ENCODE measurements at regions not wholly inside any gene's neighbourhood (a gene's known extent, or its start where the extent isn't known, plus 50 kb on each side); places are given as distances from the start of the nearest gene placed in this dataset.

DNA sequence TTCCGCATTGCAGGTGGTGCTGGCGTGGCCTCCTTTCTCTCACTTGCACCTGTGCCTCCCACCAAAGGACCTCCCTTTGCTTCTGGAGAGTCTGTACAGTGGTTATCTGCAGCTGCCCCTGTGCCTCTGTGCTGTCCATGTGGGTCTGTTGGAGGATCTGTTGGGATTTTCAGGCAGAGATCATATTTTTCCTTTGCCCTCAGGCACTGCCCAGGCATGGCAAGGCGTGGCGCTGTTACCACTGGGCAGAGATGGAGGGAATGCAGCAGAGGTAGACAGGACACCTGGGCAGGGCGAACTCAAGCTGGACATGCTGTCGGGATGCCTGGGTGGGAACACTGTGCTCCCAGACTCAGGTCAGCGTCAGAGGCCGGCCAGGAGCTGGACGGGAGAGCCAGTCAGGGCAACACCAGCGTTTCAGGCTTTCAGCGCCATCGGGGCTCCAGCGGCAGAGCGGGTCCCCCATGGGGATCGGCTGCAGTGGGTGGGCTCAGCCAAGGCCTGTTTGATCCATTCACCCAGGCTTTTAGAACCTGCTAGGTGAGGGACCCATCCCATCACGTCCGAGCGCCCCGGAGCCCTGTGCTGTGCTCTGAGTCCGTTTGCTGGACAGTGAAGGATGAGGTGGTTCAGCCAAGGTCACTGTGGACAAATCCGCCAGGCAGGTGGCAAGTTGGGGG is 718.9 kb downstream of the BRD1 start:
- DNase-seq, result peak; percentile 50

DNA sequence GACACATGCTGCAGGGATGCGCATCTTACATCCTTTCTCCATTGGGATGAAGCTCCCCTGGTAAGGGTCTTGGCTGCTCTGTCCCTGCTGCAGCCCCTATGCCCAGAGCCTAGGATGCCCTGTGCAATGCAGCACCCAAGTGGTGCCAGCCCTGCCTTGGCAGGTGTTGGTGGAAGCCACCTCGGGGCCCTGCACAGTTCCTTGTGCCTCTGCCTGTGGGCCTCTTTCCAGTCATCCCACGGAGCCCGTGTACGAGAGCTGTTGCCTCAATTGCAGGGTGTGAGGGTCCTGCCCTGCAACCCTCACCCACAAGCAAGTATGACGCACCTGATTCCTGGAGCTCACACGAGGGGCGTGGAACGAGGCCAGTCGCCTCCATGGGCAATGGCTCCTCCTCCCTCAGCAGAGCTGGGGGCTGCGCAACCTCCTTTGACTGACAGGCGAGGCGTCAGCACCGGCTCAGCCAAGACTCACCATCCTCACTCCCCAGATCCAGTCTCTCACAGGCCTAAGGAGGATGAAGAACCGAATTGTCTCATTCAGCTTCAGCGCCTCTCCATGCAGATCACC is 719.6 kb downstream of the BRD1 start:
- DNase-seq, result peak; percentile 54

DNA sequence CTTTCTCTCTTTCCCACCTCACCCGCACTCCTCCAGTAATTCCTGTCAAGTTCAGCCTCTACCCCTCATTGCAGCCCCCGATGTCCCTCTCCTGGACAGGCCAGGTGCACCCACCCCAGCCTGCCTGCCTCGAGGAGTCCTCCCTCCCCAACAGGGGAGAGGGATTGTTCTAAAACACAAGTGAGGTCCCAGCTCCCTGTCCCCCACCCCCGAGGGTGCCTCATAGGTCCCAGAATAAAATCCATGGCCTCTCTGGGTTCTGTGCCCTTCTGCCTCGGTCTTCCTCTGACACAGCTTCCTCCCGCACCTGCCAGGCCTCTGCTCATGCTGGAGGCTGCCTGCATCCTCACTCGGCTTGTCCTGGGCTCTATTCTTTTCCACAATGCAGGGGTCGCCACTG is 720.1 kb downstream of the BRD1 start:
- DNase-seq, result peak; percentile 49

DNA sequence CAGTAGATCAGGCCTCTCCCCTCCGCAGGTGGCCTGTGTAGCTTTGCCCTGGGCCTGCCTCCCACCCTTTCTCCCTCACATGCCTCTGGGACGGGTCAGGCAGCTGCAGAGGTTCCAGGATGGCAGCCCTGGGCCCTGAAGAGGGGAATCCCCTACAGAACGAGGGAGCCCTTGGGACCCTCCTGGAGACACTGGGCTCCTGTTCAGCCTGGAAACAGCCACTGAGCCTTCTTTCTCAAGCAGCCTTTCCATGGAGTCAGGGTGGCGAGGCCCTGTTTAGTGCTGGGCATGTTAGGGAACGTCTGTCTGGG is 720.9 kb downstream of the BRD1 start:
- DNase-seq, result peak; percentile 42

DNA sequence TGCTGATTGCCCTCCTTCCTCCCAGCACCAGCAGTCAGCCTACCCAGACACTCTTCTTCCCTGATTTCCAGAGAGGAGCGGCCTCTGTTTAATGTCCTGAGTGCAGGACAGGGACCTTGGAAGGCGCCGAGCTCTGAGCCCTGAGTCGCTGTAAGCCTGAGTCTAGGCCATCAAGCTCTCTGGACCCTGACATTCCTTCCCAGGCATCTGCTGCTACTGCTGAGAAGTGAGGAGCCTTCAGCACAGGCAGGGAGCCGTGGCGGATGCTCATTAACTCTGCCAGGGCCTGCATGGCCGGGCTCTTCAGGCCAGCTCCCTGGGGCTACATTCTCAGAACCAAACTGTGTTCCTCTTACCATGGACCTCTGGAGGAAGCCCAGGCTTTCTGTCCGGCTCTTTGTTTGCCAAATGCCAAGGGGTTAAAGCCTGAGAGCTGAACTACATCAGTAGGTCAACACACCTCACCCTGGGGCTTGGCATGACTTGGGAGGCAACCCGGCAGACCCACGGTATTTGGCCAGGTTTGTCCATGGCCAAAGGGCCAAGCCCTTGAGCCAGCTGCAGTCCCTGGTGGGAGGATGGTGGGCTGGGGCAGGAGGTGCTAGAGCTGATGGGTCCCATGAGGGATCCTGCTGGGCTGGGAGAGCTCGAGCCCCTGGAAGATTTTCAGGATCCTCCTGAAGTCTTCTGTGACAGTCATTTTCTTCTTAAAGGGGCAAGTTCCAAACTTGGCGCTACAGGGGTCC is 721.4 kb downstream of the BRD1 start:
- peak; percentile 53 for DNase-seq

DNA sequence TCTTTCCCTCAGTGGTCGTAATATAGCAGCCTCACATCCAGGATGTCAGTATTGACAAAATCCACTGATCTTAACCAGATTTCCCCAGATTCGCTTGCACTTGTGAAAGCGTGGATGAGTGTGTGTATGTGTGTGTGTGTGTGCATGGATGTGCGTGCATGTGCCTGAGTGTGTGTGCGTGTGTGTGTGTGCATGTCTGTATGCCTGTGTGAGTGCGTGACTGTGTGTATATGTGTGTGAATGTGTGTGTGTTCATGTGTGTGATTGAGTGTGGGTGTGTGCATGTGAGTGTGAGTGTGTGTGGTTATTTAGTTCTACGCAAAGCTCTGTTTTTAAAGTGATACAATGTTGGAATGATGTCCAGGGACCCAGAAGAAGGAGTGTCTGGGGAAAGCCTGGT is 723.2 kb downstream of the BRD1 start:
- DNase-seq, result no peak

DNA sequence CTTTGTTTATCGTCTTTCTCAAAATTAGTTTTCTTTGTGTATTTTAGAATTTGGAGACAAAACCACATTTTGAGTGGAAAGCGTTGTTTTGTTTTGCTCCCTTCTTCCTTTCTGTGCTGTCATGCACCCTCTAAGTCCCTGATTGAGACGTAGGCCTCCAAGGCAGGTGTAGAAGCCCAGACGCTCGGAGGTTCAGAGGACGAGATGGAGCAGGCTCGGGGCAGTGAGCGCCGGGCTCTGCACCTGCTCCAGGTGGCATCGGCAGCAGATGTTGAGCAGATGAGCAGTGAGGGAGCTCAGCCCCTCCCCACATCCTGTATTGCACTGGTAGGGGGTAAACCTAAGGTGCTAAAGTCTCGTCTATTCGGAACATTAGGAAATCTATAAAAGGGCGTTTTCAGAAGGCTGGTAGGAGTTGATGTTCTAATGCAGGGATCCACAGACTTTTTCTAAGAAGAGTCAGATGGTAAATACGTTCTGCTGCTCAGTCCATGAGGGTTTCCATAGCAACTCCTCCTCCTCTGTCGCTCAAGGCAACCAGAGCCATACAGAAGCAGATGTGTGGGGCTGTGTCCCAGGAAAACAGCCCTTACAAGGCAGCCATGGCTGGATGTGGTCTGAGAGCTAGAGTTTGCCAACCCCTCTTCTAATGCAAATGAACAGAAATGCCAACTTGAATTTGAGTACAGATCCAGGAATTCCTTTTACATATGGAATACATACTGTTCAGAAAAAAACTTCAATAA is 724.2 kb downstream of the BRD1 start:
- DNase-seq, result no peak

DNA sequence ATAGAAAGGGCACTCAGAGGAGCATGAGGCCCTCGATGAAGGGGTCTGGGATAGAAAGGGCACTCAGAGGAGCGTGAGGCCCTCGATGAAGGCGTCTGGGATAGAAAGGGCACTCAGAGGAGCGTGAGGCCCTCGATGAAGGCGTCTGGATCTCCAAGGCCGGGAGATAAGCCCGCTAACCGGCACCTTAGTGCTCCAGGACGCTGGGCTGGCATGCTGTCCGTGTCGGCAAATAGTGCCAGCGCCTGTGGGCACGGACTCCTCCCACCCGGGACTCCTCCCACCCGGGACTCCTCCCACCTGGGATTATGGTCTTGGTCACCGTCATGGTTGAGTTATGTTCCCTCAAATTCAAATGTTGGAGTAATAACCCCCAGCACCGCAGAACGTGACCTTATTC is 725.3 kb downstream of the BRD1 start:
- DNase-seq, result no peak

DNA sequence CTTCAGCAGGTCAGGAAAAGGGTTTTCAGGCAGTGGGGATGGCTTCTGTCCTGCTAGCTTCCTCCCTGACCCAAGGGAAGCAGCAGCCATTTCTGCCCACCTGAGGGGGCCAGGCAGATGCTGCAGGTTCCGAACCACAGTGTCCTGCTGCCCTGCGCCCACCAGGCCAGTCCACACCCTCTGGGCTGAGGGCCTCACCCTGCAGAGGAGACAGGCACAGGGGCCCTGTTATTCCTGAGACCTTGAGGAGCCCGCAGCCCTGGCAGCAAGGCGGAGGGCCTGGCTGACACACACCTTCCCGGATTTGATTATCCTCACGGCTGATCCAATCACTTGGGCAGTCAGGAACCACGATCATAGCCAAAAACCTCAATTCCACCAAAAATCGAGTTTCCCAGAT is 725.8 kb downstream of the BRD1 start:
- DNase-seq, result no peak

DNA sequence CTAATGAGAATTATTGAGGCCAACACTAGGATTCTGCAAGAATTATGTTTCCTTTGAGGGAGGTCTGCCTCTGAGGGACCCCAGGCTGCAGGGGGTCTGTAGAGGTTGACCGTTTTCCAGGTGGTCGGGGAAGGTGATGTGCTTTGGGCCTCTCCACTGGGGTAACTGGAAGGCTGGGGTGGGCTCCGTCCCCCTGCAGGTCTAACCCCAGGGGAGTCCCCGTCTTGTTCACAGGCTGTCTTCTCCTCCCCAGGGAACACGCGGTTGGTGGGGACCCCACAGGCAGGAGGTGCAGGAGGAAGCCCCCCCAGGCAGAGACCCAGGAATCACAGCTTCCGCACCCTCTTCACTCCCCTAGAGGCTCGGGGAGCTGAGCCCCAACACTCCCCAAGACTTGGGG is 726.4 kb downstream of the BRD1 start:
- no peak for DNase-seq

DNA sequence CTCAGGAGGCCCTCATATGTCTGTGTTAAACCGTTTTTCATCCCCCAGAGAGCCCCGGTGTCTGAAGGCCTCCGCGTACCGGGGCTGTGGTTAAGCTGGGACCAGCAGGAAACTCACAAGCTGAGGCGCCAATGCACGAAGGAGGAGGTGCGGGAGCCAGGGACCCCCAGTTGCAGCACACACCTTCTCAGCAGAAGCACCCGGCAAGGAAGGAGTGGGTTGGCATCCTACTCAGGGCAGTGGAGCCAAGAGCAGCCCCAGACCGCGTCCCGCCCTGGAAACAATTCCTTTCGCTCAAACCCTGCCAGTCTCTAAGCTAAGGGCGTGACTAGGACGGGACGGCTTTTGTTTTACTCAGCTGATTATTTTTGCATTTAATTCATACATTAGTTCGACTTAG is 726.9 kb downstream of the BRD1 start:
- no peak for DNase-seq

DNA sequence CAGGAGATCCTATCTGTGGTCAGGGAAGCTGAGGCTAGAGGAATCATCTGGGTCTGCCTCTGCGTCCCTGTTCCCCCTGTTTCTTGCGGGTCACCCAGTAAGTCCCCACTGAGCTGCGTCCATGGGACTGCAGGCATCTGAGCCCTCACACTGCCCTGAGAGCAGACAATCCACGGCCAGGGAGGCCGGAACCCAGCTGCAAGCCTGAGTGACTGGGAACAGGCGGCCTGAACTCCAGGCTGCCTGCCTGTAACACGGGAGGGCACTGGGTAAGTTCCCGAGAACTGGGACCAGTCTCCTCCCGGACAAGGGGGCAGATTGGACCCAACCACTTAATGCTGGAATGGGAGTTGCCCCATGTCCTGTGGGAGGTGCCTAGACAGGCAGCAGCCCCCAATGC is 727.4 kb downstream of the BRD1 start:
- no peak for DNase-seq

DNA sequence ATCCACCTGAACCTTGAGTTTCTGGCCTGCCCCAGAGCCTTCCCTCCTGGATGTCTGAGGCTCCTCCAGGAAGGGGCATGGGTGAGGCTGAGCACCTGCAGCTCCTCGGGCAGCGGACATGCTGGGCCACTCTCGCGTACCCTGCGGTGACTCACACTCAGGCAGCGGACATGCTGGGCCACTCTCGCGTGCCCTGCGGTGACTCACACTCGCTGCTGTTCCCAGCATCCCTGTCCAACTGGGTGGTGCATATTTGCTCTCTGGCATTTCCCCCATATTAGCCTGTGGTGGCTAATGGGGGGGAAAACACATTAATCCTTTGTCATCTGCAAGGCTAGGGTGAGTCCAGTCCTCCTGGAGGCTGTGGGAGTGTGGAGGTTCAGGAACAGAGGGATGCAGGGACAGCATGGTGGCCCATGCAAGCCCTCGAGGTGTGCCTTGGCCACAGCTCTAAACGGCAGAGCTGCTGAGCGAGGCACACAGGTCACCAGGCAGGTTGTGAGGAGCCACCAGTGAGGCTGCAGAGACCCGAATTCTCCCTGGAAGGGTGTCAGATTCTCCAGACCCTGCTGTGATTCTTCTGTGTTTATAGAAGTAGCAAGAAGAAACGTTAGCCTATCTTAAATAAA is 728.1 kb downstream of the BRD1 start:
- no peak for DNase-seq

DNA sequence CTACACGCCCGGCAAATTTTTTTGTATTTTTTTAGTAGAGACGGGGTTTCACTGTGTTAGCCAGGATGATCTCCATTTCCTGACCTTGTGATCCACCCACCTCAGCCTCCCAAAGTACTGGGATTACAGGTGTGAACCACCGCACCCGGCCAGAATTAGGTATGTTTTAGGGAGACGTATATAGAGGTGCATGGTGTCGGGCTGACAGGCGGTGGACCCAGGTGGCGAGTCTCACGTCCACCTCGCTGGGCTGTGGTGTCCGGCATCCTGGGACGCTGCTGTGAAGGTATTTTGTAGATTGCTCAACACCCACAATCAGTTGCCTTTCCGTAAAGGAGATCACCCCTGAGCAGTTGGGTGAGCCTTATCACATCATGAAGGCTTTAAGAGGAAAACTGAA is 728.6 kb downstream of the BRD1 start:
- DNase-seq, result no peak

DNA sequence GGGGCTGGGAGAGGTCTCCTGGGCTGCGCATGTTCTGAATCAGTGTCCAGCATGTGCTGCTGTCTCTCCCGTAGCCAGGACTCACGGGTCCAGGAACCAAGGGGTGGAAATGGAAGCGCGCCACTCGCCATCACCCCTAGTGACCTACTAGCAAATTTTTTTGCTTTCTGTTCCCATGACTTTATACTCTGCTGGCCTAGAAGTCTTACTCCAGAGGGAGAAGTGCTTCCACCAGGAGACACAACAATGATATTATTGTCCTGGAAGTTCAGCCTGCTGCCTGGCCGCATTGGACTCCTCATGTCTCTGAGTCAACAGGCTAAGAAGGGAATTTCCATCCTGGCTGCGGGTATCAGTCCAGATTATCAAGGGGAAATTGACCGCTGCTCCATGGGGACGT is 729.7 kb downstream of the BRD1 start:
- DNase-seq, result no peak

DNA sequence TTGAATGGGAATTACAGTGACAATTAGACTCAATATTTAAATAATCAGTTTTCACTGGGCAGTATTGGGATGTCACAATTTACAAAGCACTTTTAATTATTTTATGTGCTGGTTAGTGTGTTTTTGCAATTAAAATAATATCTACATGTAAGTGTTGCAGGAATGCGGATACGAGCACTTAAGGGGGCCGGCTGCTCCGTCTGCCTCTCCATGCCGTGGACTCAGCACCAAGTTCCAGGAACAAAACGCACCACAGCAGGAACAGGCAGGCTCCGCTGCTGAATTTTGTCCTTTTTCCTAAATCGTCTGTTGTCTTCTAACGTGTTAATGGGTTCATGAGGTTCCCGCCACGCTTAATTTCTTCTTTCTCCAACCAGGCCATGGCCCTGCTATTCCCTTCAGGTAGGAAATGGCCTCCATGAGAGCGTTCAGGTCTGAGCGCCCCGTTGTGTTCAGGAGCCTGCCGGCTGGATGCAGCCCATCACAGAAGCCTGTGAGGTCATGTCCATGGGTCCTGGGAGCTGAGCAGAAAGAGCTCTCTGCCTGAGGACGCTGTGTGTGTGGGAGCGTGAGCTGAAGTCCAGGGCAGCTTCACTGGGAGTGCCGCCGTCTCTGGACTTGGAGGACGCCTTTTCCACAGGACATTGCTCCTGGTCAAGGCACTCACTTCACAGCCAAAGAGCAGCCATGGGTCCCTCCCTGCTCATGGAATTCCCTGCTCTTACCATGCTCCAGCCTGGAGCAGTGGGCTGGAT is 730.3 kb downstream of the BRD1 start:
- no peak for DNase-seq

DNA sequence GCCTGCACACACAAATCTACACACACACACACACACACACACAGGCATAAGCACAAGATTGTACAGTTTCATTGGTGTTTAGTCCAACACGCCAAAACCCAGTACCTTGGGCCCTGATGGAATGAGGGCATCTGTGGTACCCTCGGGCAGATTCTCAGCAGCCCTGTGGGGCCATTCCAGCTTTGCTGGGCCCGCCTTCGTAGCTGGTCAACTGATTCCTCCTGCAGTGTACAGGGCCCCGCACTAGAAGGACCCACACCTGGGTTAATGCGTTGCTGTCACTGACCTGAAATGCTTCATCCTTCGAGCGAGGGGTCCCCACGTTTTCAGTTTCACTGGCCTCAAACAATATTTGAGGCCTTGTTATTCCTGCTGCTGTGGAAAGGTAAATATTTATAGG is 731.2 kb downstream of the BRD1 start:
- no peak for DNase-seq

DNA sequence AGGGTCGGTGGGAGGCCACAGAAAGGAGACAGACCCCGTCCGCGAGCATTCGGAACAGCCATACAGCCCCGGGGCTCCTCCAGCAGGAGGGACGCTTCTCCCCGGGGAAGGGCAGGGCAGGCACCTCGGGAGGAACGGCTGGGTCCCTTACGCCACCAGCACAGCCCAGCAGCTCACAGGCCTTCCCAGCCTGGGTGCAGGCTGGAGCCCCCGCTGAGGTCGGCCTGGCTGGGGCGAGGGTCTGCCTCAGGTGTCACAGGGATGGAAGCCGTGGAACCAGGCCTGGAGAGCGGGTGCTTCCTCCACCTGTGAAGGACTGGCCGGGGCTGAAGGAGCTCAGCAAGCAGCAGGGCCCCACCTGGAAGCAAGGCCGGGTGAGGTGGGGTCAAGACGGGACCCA is 732.3 kb downstream of the BRD1 start:
- no peak for DNase-seq

DNA sequence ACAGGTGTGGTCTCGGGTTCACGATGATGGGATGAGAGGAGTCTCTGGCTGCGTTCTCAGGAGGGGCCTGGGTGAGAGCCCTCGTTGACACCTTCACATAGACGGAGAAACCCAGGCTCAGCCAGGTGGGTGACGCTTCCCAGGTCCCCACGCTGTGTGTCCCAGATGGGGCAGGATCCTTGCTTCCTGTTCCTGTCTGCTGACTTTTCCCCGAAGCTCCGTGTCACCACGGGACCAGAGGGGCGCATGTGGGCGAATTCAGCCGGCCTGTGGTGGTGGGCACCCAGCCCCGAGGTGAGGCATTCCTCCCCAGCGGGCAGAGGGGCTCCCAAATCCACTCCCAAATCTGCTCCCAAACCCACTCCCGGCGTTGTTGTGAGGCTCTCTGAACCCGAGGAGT is 732.8 kb downstream of the BRD1 start:
- no peak for DNase-seq

DNA sequence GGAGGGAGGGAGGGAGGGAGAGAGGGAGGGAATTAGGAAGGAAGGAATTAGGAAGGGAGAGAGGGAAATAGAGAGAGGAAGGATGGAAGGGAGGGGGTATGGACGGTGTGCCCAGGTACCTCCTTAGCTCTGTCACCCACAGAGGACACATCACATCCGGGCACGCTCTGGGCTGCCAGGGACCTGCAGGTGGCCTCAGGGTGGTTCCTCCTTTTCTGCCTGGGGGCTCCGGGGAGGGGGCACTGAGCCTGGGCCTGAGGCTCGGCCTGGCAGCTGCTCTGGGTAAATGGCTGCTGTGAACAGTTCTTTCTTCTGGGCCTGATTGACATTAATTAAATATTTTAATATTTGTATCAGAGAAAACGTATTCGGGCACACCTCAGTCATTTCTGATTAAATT is 733.5 kb downstream of the BRD1 start:
- no peak for DNase-seq

DNA sequence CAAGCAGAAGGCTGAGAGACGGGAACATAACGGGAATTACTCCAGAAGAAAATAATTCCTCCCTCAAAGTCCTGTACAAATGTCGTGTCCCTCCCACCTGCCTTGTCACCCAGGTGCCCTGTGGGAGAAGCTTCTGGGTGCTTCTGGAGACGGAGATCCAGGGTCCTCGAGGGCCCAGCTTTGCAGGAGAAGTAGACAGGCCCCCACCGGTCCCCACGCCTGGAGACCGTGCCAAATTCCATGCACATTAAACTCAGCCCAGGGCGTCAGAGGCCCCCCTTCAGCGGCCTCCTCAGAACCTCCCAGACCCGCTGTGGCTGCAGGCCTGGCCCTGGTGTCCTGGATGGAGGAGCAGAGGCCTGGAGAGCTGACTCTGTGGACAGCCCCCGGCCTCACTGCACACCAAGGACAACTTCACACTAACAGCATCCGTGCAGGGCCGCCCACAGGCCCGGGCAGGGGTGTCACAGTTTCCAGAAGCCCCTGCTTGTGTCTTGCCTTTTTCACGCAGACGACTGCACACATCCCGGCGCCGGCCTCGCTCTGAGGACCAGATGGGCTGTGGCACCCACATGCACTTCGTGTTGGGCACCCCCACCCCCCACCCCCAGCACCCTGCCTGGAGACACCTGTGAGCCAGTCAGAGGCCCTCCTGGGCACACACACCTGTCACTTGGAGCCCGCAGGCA is 734.3 kb downstream of the BRD1 start:
- DNase-seq, result no peak

DNA sequence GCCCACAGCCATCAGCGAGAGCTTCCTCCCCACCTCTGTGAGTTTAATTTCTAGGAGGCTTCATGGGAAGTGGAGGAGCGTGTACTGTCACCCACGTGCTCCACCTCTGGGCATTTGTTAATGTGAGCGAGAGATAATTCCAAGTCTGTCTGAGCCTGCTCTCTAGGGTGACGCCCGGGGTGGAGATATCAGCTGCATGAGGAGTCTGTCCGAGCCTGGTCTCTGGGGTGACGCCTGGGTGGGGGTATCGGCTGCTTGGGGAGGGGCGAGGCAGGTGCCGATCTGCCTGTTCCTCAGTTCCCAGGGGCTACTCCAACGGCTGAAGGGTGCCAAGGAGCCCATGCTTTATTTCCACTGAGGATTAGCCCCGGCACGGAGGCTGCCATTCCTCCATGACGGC is 735.0 kb downstream of the BRD1 start:
- no peak for DNase-seq
